GM12801 (cell line): ENCODE measurements at regions not wholly inside any gene's neighbourhood (a gene's known extent, or its start where the extent isn't known, plus 50 kb on each side); places are given as distances from the start of the nearest gene placed in this dataset.

Experiments
- CTCF ChIP-seq: IDR thresholded peaks from one replicate; pipeline ENCODE4 v1.5.1; 2011; ENCODE audit warnings: control low read depth; ENCODE audit not compliant: insufficient read length; ENCODE audit errors: extremely low read depth

GRCh38 chr3:152184971-152185686 lies 83.6 kb upstream of the MBNL1 start:
- TF ChIP-seq CTCF, result no peak

- no peak for TF ChIP-seq CTCF
Observed at GRCh38 chr3:152185891-152186630, 82.7 kb upstream of the MBNL1 start.

GRCh38 chr3:152190636-152191183 lies 78.0 kb upstream of the MBNL1 start:
- TF ChIP-seq CTCF, result no peak

- no peak for TF ChIP-seq CTCF
Observed at GRCh38 chr3:152192050-152192449, 76.7 kb upstream of the MBNL1 start.

GRCh38 chr3:152192936-152193672 lies 75.6 kb upstream of the MBNL1 start:
- no peak for TF ChIP-seq CTCF

GRCh38 chr3:152193673-152194267 lies 75.0 kb upstream of the MBNL1 start:
- TF ChIP-seq CTCF, result no peak

- no peak for TF ChIP-seq CTCF
Observed at GRCh38 chr3:152195206-152195605, 73.5 kb upstream of the MBNL1 start.
